Stimulated activated CD8-positive, alpha-beta memory T cell treated with anti-CD3 and anti-CD28 coated beads, Interleukin-12 subunit alpha, Interleukin-12 subunit beta, amount 100 ng/mL, for 24 hours (primary cell): ENCODE measurements at regions not wholly inside any gene's neighbourhood (a gene's known extent, or its start where the extent isn't known, plus 50 kb on each side); places are given as distances from the start of the nearest gene placed in this dataset.
"Not testable (repeated sequence)": the region's sequence is repeated elsewhere in the genome, so short reads cannot be mapped to it uniquely, and the experiment has no call there.

Source experiments
- DNase-seq: peaks from one replicate; pipeline ENCODE4 v3.0.0-alpha.2; 2020; ENCODE audit errors: extremely low read depth

DNA sequence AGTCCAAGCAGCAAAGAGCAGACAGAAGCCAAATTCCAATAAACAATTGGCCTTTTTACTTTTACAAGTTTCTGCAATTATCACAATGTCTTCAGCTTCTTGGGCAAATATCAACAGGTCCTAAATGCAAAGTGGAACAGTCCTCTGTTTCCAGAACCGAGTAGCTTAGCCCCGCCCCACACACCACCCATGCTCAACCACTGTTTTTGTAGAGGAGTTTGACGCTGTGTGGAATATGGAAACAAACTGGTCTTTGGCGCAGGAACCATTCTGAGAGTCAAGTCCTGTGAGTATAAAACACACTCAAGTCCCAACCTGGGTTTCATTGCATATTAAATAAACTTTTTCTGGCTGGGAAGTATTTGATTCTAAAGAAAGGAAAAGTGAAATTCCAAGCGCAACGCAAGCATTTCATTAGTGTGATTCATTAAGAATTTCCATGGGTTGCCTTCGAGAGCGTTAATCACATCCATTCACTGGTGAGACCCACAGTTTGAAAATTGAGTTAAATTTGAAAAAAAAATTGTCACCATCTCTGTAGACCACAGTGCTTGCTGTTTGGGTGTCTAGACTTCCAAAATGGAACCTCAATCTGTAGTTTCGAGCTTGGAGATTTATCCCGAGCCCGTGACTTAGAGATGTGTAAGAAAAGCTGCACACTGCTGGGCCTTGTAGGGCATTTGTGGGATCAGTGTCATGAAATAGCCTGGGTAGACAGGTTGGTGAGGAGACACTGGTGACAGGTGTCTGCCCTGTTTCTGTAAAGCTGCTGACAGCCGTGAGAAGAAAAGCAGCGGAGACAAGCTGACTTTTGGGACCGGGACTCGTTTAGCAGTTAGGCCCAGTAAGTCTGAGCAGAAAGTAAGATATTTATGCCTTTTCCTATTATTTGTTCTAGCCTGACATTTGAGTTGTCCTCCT, 96.1 kb downstream of the DAD1 start:
- DNase-seq: no peak

DNA sequence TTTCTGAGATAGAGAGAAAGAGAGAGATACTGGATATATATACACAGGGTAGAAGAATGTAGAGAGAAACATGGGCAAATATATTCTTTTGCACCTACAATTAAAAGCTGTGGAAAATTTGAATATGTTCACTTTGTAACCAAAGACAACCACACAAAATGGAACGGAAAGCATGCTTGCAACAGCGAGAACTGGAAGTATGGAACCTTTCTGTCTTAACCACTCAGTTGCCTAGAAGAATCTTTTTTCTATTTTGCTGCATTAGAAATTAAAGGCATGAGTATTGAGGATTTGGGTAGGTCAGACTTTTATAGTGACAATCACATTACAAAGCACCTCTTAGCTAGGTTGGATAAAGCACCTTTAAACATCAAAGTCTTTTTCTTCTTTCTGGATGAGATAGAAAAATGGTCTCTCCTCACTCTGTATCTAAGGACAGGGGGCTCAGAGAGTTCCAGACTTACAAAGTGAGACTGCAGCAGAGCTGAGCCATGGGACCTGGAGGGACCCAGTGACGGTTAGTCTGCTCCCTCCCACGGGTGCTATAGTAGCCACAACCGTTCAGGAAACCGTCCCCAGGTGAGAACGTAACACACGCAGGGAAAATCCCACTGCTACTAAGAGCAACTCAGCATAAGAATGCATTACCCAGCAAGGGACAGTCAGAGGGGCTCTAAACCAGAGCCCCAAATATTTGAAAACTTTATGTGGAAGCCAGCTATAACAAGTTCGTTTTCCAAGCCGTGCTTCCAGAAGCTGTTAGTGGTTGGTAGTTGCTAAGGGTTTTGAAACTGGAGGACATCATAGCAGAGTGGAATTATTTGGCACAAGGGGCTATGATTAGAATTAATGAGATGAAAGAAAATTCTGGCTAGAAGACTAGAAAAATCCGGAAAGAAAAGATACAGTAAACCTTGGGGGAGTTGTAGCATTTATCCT, 97.1 kb downstream of the DAD1 start:
- no peak for DNase-seq

DNA sequence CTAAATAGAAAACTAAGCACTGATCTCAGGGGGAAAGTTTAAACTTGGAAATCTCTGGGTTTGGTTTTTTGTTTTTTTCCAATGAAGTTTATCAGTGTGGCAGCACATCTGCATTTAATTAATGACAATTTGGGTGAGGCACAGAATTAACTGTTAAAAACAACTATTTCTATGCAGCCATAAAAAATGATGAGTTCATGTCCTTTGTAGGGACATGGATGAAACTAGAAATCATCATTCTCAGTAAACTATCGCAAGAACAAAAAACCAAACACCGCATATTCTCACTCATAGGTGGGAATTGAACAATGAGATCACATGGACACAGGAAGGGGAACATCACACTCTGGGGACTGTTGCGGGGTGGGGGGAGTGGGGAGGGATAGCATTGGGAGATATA, 98.0 kb downstream of the DAD1 start:
- DNase-seq: not testable (repeated sequence)

DNA sequence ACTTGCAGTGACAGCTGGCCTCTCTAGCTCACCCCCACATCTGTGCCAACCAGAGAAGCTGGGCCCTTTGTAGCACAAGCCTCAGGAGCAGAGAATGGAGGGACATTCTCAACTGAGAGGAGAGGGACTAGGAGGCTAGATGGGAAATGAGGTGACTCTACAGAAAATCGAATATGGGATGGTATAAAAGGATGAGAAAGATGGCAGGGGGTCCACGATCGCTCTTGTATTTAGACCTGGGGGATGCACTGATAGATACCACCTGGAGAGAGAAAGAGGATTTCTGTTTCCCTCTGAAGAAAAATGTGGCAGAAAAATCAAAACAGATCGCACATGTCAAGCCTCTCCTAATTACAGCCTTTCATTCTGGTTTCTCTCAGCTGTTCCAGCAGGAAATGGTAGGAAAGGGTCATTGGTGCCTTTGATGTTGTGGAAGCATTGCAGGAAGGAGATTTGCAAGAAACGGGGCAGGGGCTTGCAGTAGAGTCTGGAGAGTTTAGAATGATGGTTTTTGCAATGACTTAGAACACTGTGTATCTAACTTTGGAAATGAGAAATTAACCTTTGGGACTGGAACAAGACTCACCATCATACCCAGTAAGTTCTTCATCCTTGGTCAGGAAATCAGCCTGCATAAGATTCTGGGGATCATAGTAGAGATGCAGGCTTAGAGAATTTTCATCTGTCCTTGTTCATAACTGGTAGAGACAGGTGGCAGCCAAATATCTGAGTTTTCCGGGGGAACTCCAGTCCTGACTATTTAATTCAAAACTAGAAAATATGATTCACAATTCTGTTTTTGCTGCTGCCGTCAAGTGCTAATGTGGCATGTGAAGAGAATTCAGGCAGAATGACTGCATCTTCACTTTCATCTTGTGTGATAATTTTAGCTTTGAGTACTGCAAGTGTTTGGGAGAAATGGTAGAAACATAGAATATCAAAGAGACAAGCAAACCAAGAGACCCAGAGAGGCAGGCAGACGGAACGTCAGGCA, 98.8 kb downstream of the DAD1 start:
- DNase-seq: no peak

DNA sequence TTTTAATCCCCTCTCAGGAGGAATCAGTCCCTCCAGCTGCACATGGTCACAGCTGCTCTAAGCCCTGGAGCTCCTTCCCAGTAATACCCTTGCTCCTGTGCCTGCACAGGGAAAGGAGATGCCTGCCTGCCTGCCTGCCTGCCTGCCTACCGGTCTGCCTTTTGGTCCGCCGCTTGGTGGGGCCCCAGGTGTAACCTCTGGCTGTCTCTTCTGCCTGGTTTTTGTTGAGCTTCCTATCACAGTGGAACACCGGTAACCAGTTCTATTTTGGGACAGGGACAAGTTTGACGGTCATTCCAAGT, 99.8 kb downstream of the DAD1 start:
- DNase-seq: no peak

DNA sequence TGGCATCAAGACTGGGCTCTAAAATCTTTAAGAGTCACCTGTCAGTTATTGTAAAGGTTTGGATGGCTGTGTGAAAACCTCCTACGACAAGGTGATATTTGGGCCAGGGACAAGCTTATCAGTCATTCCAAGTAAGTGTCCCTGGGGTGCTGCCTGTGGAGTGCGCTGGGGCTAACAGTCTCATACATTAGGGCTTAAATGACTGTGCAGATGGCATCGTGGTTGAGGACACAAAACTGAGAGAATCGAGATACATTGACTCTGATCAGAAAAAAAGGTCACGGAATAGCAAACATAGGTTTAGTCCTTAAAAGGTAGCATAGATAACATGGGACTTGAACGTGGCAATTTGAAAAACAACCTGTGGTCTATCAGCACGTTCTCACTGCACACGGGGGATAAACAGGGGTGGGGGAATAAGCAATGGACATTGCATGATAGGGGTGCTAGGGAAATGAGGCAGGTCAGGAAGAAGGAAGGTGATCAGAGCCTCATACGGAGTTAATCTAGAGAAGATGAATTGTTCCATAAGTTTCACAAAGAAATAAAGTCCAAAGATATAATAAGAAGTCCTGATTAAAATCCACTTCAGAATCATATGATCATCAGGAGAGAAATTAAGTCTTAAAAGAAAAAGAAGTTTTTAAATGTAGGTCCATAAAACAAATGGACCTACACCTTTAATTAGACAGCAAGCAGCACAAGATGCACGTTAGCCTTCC, 100.3 kb downstream of the DAD1 start:
- DNase-seq: no peak

DNA sequence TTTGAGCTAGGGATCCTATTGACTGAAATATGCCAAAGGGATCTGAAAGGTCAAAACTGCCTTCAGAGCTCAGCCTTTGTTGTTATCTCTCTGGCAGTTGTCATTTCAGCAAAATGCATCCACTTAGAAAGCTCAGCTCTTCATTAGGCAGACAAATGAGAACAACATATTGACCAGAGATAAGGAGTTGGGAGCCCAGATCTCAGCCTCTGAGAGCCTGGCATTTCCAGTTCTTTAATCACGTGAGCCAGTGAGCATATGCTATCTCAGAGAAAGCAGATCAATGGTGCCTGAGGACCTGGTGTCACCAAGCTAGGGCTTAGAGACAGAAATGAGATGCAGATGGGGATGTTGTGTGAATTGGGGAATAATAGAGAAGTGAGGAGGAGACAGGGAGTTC, 101.1 kb downstream of the DAD1 start:
- no peak for DNase-seq

DNA sequence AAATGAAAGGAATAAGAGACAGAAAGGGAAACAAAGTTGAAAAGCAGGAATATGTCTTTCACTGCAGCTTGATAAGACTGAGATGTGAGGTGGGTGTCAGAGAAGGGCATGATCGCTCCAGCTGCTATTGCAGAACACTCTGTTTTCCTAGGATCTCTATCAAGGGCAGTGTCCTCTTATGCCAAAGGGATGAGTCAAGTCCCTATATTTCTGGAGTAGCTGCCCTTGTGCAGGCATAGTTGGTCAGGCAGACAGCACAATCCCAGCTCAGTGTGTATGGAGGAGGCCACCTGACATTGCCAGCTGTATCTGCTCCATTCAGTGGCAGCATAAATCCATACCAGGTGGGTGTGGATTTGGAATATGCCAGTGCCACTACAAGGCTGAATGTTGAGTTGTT, 101.6 kb downstream of the DAD1 start:
- no peak for DNase-seq

DNA sequence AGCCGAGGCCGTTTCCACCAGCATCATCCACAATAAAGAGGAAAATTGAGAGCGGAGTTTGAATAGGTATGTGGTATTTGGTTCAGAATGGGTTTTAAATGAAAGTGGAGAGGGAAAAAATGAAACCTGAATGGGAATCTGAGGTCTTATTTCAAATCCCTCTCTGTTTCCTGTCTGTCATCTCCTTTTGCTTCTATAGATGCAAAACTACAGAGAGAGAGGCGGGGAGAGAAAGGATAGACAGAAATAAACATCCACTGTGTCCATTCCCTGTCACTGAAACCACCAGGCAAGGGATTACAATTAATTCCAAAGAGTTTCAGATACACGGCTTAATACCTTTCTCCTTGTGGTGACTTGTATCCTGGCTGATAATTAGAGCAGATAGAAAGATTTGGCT, 102.3 kb downstream of the DAD1 start:
- DNase-seq: no peak

DNA sequence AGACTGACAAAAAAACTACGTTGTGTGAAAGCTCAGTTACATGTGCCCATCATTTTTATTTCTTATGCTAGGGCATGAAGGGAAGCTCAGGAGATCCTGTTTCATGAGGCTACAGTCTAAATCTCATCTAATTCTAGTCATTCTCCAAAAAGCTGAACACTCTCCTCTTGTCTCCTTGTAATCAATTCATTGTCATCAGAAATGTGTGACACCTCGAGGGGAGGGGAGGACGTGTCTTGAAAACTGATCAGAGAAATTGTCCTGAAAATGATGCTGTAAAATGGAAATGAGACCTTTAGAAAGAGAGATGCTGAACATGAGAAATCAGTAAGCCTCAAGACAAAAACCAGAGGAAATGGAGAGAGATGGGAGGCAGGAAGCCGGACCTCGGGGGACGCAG, 103.4 kb downstream of the DAD1 start:
- DNase-seq: no peak

DNA sequence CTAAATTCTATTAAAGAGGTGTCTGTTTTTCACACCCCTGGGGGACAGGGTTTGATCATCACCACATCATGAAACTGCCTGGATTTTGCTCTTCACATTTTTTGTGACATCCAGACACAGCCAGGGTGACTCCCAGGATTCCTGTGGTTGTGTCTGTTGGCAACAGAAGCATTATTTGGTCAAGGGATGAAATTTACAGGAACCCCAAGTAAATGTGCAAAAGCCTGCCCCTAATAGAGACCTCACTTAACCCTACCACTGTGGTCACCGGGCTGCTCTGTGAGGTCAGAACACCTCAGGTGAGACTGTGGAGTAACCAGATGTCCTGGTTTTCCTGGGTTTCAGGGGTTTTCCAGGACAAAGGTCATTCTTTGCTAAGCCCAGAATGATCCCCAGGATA, 103.8 kb downstream of the DAD1 start:
- no peak for DNase-seq

DNA sequence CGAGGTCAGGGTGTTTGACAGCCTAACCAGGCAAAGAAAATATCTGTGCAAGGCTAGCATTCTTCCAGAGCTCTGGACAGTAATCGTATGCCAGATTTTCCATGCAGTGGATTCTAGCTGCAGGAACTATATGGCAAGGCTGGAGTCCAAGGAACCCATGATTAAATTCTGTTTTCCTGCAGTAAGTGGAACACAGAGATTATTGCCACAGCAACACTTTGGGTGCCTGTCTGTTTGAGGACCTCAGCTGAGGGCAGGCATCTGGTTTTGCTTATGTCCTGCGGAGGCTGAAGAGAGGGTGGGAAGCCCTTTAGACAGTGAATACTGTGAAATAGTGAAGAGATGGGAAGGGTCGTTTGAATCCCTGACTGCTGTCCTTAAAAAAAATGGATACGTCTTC, 104.4 kb downstream of the DAD1 start:
- no peak for DNase-seq

DNA sequence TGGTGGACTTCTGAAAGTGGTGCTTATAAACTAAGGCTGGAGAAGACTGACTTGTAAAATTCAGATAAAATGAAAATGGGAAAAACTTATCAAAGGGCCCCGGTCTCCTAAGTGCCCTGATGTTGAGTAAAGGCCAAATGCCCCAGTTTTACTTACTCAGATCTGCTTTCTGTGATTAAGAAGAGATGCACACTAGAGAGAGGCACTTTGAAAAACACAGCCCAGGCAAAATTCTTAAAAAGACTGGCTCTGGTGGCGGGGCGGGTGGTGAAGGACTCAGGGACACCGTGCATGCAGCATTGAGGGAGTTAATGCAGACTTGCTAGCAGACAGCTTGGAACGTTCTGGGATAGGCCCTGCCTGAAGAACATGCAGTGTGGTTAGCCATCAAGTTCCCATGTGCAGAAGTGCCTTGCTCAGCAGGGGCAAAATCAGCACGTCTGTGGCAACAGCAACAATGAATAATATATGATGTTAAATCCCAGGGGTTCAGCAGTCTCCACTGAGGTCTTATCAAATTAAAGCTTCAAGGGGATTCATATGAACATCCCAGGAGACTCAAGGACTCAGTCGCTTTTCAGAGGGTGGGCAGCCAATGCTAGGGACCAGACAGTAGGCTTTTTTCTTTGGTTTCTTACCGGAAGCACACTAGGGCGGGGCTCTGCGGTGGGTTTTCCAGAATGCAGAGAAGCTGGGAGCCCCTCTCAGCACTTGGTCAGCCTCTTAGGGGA, 105.0 kb downstream of the DAD1 start:
- DNase-seq: no peak

DNA sequence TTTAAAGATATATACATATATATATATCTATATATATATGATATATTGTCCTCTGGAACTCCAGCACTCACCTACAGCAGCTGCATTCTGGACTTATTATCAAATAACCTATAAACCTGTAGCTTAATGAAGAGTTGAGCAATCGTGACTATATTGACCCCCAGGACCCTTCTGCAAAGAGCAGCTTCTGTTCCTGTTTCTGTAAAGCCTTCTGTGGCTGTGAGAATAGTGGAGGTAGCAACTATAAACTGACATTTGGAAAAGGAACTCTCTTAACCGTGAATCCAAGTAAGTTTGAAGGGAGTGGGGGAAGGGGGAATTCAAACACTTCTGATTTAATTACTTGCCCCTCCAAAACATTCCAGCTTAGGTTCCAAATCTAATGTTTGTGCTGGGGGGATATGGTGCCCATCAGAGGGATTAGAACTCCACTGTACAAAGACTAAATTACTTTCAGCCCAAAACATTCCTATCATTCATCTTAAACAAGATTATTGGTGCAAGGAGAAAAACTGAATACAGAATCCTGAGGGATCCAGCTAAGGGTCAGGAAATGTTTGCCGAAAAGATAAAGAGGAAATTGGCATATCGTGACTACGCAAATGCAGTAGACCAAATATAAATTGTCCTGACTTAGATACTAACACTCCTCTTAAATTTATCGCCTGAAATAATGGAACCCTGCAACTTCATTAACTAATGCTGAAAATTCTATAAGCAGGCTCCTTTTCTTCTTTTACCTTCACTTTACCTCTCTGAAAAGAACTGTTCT, 106.1 kb downstream of the DAD1 start:
- no peak for DNase-seq

DNA sequence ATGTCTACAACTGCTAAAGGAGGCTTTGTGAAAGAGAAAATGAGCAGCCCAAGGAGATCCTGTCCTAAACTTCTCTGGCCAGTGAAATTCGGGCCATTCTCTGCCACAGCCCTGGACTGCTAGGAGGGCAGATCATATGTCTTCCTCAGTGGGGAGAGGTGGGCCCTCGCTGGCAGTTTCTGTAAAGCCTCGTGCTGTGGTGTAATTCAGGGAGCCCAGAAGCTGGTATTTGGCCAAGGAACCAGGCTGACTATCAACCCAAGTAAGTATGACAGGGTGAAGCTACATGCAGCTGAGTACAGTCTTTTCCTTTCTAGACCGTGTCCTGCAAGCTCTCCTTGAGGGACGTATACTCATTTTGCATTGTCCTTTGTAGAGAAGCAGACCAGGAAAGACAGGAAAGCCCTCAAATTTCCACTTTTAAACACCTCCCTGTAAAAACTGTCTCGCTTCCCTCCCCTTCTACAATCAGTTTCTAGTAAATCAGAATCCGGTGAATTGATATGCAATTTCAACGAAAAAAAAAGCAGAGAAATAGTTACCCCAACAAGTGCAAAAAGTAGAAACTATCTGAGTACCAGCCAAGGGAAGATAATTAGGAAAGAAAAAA, 106.8 kb downstream of the DAD1 start:
- DNase-seq: no peak

DNA sequence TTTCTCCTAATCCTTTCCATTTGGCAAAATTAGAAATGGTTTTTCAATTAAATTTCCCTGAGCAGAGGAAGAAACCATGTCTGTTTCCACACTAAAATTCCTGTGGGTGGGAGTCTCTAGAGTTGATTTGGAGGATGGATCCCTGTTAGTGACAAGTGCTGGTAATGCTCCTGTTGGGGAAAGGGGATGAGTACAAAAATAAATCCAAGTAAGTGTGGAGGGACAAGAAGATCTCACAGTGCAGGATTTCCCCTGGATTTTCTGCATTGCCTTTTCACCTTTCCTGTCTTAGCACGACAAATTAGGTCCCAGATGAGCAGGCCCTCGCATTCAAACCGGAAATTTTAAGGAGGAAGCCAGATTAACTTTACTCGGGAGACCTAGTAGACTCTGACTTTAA, 107.5 kb downstream of the DAD1 start:
- no peak for DNase-seq

DNA sequence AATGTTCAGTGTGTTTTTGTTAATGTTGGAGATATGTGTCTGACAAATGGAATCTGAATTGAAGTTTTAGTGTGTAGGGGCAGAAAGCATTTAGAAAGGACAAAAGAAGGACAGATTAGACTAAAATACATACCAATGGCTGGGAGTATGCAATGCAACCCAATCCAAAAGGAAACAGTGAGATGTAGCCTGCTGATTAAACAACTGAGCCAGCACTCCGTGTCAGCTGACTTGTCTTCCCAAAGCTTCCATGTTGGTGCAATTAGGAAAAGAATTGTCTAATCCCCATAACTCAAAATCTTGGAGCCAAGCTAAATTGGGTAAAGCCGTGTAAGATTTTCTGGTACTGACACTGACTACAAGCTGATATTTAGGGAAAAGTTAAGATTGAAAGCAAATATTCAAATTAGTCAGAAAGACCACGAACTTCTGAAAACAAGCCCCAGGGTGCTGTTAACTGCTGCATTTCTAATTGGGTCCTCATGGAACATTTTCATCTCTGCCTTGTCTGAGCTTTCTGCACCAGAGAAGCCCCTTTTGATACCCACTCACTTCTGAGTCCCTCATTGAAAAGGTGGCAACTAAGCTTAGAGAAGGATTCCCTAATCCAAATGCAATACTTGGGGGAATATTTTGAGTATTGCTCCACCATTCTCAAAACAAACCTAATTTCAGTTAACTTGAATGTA, 109.1 kb downstream of the DAD1 start:
- no peak for DNase-seq

DNA sequence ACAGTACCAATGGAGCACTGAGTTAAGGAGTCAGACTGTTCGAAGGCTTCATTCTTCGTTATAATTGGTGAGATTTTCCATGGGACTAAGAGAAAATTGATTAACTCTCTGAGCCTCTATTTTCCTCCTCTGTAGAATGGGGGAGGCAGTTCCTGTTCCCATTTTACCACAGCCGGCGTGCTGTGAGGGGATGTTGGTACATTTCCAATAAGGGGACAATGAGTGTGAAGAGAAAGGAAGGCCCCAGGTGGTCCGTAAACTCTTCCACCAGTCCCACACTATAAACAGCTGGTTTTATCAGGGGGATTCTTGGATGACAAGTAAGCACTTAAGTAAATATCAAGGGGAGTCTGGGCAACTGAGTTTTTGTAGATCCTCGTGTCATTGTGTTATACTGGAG, 109.9 kb downstream of the DAD1 start:
- no peak for DNase-seq

DNA sequence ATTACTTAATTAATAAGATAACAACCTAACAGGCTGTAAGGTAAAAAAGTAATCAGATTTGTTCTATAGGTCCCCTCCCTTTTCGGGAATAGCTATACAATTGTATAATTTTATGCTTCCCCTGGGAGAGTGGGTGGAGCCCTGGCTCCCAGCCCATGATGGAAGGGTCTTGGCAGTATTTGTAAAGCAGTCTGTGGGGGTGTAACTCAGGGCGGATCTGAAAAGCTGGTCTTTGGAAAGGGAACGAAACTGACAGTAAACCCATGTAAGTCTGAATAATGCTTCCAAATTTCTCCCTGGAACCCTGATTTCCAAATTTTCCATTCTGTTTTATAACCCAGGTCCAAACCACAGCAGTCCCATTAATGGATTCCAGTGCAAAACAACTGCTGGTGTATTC, 110.4 kb downstream of the DAD1 start:
- DNase-seq: no peak
